Body of pancreas (tissue), 4 donors: ENCODE measurements at regions not wholly inside any gene's neighbourhood (a gene's known extent, or its start where the extent isn't known, plus 50 kb on each side); places are given as distances from the start of the nearest gene placed in this dataset.

Experiments used
- CTCF ChIP-seq, 7 experiments: fragments of 450-650 bp in 4 of 7; fragments of 200-600 bp in 3 of 7; sonication (generic) in 3 of 7; IDR thresholded peaks; one replicate each; pipeline ENCODE4 v1.5.1; 2016 to 2019; ENCODE audit warnings: antibody characterized with exemption in 7 of 7
- POLR2A ChIP-seq, 3 donors: fragments of 450-650 bp; IDR thresholded peaks; one replicate each; pipeline ENCODE4 v1.6.1; 2016; ENCODE audit warnings: antibody characterized with exemption in 3 of 3, mild to moderate bottlenecking in 2 of 3

GRCh38 chr2:17426743-17427142 is 91.5 kb downstream of the RAD51AP2 start:
- TF ChIP-seq CTCF (IDR thresholded peaks at IDR 0.05) (no peak), POLR2A (IDR thresholded peaks at IDR 0.05) (no peak)
